Sigmoid colon (tissue), 4 donors: ENCODE measurements at regions not wholly inside any gene's neighbourhood (a gene's known extent, or its start where the extent isn't known, plus 50 kb on each side); places are given as distances from the start of the nearest gene placed in this dataset.

Source experiments
- EP300 ChIP-seq, 4 donors: sonication (generic); formaldehyde crosslinking; IDR thresholded peaks; one replicate each; pipeline ENCODE4 v1.6.1; 2017; ENCODE audit warnings: antibody characterized with exemption in 4 of 4
- POLR2A ChIP-seq, 2 donors: fragments of 450-650 bp; IDR thresholded peaks; one replicate each; pipeline ENCODE4 v1.6.1; 2016; ENCODE audit warnings: antibody characterized with exemption in 2 of 2, mild to moderate bottlenecking in 2 of 2, moderate library complexity in 2 of 2
- TF ChIP-seq, protein P1 (sequence below), 4 experiments: fragments of 450-650 bp in 3 of 4; fragments of 200-600 bp in 1 of 4; IDR thresholded peaks; one replicate each; pipeline ENCODE4 v1.5.1; 2016 to 2019; ENCODE audit warnings: antibody characterized with exemption in 4 of 4, mild to moderate bottlenecking in 3 of 4, moderate library complexity in 2 of 4

DNA sequence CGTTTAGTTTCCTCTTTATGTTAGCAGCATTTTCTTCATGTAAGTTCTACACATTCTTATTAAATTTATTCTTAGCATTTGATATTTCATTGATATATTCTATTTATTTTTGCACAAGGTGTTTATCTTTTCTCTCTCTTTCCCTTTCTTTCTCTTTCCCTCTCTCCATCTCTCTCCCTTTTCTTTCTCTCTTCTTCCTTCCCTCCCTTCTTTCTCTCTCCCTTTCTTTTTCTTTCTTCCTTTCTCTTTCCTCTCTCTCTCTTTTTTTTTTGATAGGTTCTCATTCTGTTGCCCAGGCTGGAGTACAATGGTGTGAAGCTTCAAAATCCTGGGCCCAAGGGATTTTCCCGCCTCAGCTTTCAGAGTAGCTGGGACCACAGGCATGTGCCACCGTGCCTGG is 176.4 kb downstream of the AXIN2 start:
- TF ChIP-seq EP300 (IDR thresholded peaks at IDR 0.05) (no peak), POLR2A (IDR thresholded peaks at IDR 0.05) (no peak)
- TF ChIP-seq, protein P1, sequence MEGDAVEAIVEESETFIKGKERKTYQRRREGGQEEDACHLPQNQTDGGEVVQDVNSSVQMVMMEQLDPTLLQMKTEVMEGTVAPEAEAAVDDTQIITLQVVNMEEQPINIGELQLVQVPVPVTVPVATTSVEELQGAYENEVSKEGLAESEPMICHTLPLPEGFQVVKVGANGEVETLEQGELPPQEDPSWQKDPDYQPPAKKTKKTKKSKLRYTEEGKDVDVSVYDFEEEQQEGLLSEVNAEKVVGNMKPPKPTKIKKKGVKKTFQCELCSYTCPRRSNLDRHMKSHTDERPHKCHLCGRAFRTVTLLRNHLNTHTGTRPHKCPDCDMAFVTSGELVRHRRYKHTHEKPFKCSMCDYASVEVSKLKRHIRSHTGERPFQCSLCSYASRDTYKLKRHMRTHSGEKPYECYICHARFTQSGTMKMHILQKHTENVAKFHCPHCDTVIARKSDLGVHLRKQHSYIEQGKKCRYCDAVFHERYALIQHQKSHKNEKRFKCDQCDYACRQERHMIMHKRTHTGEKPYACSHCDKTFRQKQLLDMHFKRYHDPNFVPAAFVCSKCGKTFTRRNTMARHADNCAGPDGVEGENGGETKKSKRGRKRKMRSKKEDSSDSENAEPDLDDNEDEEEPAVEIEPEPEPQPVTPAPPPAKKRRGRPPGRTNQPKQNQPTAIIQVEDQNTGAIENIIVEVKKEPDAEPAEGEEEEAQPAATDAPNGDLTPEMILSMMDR (IDR thresholded peaks at IDR 0.05) = no peak
